Jurkat, Clone E6-1 (cell line): ENCODE measurements at regions not wholly inside any gene's neighbourhood (a gene's known extent, or its start where the extent isn't known, plus 50 kb on each side); places are given as distances from the start of the nearest gene placed in this dataset.

Source experiments
- DNase-seq: peaks from one replicate; pipeline ENCODE4 v3.0.0-alpha.2; 2011; ENCODE audit warnings: low read depth, low spot score
- H3K4me3 ChIP-seq: 2 replicates; pipeline ENCODE4 v1.5.1; 2011; ENCODE audit warnings: mild to moderate bottlenecking, low read length, control low read depth, moderate library complexity

GRCh38 chr15:70466895-70467529, 296.3 kb downstream of the UACA start:
- DNase-seq: peak; percentile 65
- no peak overlapping the region for H3K4me3 ChIP-seq

DNA sequence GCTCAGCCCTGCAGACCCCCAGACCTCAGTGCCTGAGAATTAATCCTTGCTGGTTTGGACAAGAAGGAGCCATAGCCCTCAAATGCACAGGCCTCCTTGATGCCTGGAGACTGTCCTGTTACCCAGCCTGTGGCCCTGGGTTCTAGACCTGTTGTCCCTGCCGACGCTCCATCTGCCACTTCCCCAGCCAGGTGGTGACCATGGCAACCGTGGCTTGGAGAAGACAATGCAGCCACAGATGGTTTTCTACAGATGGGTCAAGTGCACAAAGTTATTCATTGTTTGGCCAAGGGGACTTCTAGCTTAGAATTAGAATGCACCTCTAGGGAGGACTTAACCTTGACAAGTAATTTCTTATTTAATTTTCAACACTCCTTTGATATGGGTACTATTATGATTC, 297.1 kb downstream of the UACA start:
- DNase-seq: no peak
- H3K4me3 ChIP-seq: no peak overlapping the region

DNA sequence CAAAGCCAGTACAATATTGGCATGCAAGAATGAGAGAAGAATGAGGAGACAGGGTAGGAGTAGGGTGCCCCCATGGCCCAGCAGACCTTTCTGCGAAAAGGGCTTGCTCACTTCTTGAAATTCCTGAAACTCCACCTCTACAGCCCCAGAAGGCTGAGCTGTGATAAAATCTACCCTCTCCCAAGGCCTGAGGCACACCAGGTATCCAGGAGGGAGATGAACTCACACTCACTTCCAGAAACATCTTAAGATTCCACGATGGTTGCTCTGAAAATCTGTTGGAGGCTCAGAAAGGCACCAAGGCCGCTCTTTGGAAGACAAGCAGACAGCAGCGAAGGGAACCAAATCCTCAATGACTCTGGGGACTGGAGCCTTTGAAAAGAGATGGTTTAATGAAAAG, 297.5 kb downstream of the UACA start:
- no peak overlapping the region for H3K4me3 ChIP-seq
- DNase-seq: no peak

- no peak overlapping the region for H3K4me3 ChIP-seq
- no peak for DNase-seq
These were observed 299.9 kb downstream of the UACA start for GRCh38 chr15:70463453-70463834.

GRCh38 chr15:70461992-70462391, 301.4 kb downstream of the UACA start:
- DNase-seq: no peak
- H3K4me3 ChIP-seq: no peak overlapping the region

- DNase-seq: no peak
- H3K4me3 ChIP-seq: no peak overlapping the region
These were observed 302.3 kb downstream of the UACA start for GRCh38 chr15:70461017-70461416.

- no peak overlapping the region for H3K4me3 ChIP-seq
- no peak for DNase-seq
These were observed 304.0 kb downstream of the UACA start for GRCh38 chr15:70459312-70459711.

GRCh38 chr15:70453766-70454165, 309.6 kb downstream of the UACA start:
- DNase-seq: no peak

GRCh38 chr15:70453238-70453637, 310.1 kb downstream of the UACA start:
- no peak for DNase-seq
- H3K4me3 ChIP-seq: no peak overlapping the region

More at GRCh38 chr15:70453766-70454165, 309.6 kb downstream of the UACA start:
- no peak overlapping the region for H3K4me3 ChIP-seq

- no peak for DNase-seq
- H3K4me3 ChIP-seq: no peak overlapping the region
These were observed 311.3 kb downstream of the UACA start for GRCh38 chr15:70451821-70452653.

DNA sequence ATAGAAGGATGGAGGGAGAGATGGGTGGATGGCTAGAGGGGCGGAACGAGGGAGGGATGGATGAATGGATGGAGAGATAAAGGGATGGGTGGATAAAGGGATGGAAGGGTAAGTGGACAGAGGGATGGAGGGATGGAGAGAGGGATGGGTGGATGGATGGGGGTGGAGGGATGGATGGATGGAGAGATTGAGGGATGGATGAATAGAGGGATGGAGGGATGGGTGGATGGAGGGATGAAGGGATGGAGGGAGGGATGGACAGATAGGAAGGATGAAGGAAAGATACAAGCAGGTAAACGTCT, 313.3 kb downstream of the UACA start:
- no peak overlapping the region for H3K4me3 ChIP-seq
- no peak for DNase-seq

DNA sequence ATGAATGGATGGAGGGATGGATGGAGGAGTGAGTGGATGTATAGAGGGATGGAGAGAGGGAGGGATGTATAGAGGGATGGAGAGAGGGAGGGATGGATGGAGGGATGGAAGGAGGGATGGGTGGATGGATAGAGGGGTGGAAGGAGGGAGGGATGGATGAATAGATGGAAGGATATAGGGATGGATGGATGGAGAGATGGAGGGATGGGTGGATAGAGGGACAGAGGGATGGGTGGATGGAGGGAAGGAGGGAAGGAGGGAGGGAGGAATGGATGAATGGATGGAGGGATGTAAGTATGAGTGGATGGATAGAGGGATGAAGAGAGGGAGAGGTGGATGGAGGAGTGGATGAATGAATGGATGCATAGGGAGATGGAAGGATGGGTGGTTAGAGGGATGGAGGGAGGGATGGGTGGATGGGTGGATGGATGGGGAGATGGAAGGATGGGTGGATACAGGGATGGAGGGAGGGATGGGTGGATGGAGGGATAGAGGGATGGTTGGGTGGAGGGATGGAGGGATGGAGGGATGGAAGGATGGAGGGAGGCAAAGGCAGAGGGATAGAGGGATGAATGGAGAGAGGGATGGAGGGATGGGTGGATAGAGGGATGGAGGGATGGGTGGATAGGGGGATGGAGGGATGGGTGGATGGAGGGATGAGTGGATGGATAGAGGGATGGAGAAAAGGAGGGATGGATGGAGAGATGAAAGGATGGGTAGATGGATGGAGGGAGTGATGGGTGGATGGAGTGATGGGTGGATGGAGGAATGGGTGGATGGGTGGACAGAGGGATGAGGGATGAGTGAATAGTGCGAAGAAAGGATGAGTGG, 313.8 kb downstream of the UACA start:
- DNase-seq: no peak
- no peak overlapping the region for H3K4me3 ChIP-seq

DNA sequence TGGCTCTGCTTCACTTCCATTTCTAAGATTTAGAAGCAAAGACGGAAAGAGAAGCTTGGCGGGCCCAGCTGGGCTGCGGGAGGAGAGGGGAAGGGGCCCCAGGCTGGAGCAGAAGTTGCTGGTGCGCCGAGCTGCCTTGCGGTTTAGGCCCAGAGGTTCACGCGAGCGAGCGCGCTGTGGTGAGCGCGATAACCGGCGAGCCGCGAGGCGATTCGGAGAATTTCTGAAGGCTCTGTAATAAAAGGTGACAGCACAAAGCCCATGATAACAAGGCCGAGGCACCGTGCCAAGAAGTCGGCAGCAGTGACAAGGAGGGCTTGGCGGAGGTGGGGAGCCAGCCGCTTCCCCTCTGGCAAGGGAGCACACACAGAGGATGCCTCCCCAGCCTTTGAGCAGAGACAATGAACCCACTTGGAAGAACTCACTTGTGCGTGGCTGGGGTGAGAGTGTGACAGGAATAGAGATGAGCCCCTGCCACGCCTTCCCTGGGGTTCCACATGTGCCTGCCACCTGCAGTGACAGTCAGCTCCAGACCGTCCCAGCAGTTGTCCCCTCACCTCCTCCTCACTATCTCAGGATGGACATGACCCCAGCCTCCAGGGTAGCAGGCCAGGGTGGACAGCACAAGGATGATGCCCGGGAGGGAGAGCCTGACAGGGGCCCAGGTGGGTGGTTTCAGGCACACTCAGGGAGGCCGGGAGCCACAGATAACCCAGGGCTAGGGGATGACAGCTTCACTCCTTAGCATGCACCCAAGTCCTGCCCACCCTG, 315.2 kb downstream of the UACA start:
- DNase-seq: peak; percentile 93
- peak overlapping the region; percentile 32 for H3K4me3 ChIP-seq

DNA sequence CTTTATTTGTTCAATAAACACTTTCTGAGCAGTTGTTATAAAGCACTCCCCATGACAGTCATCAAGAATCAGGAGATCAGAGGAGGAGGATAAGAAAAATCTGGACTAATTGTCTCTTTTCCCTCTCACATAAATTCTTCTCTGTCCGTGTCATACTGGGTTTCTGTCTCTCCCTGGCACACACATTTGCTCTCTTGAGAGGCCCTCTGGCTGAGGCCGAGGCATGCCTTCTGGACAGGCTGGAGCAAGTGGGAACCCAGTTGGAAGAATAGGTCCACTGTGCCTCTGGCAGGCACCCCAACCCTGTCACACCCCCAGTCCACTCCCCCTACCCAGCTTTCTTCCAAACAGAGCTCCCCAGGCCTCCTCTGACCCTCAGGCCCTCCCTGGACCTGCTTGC, 315.8 kb downstream of the UACA start:
- peak overlapping the region; percentile 32 for H3K4me3 ChIP-seq
- DNase-seq: no peak

DNA sequence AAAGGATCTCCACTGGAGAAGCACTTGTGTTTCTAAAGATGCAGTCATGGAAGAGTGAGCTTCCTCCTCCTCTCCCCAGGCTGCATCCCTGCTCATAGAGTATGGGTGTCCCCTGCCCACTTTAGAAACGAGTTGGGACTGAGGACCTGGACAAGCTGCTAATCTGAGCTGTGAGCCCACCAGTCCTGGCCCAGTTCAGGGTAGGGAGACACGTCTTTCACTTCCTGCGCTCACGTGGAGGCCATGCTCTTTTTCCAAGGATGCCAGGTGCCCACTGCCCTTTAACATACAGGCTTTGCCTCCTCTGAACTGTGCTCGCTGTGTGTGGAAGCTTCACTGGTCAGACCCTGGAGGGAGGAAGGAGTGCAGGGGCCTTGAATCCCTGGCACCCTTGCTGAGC, 316.3 kb downstream of the UACA start:
- no peak for DNase-seq
- H3K4me3 ChIP-seq: no peak overlapping the region

DNA sequence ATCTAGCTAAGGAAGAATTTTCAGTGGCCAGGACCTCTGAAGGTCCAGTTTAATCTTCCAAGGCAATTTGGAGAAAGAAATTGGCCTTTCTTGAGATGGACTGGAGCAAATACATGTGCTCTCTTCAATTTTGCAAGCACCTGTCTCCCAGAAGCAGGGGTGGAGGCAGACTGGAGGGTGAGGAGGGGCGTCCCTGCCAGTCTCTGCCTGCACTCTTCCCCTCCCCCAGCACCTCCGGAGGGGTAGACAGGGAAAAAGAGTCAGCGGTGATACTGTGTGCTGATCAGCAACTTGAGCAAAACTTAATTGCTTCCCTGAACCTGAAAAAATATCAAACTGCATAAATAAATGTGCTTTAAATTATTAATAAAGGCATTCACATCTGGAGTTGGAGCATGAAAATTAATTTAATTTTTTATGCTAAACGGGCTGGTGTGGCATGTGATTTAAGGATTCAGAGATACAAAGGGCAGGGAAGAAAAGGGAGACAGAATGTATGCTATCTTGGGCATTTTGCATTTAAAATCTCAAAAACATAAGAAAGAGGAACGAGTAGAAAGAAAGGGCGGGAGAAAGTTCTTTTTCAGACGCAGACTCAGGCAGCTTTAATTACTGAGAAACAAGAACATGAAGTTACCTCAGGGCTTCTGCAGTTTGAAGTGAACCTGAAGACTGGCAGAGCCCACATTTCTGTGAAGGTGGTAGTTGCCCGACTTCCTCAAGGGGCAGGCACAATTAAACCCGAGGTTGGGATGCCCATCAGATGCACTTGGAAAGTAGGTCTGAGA, 319.7 kb downstream of the UACA start:
- H3K4me3 ChIP-seq: no peak overlapping the region
- DNase-seq: no peak

GRCh38 chr15:70442616-70443321, 320.6 kb downstream of the UACA start:
- no peak overlapping the region for H3K4me3 ChIP-seq
- DNase-seq: no peak

DNA sequence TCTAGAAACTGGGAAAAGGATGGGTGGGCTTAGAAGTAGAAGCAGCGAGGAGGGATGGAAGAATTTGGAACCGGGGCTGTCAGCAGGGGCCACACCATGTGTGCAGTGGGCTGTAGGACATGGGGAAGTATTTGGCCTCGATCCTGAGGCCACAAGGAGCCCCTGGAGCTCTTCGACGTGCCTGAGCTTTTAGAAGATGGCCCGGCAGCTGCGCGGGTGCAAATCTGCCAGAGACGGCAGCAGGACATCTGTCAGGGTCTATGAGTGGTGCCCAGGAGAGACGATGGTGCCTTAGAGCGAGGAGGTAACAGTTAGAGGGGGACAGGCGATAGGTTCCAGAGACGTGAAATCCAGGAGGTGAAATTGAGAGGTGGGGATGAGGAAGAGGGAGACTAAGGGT, 321.1 kb downstream of the UACA start:
- no peak overlapping the region for H3K4me3 ChIP-seq
- DNase-seq: no peak
